ENCODE measurements at regions not wholly inside any gene's neighbourhood (a gene's known extent, or its start where the extent isn't known, plus 50 kb on each side); places are given as distances from the start of the nearest gene placed in this dataset.

DNA sequence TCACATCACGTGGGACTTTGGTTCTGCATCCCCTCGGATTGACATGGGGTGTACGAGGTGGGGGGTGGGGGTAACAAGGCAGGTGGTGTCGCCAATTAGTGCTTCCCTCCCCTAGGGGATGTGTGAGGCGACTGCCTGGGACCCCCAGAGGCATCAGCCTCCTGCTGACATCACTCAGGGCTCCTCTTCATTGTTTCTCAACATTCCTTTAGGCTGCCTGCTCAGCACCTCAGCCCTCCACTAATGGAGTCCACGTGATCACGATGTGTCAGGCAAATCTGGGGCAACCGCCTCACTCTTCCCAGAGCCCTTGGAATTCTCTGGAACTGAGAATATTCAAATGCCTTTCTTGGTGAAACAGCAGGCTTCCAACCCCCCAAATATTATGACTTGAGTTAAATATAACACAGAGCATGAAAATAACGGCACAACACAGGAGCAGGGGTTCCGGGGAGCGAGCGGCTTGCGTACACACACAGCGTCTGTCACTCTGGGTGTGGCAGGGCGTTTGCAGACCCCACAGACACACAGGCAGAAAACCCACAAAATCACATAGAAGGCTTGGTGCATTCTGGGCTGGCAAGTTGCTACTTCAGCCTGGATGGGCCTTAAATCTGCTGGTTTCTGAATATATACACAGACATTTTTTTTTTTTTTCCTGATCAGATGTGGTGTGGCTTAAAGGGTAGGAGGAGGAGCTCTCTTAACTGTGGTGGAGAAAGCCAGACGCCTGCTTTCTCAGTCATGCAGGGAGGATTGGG lies 170.1 kb upstream of the CADM1 start:
- TF ChIP-seq, protein P1, sequence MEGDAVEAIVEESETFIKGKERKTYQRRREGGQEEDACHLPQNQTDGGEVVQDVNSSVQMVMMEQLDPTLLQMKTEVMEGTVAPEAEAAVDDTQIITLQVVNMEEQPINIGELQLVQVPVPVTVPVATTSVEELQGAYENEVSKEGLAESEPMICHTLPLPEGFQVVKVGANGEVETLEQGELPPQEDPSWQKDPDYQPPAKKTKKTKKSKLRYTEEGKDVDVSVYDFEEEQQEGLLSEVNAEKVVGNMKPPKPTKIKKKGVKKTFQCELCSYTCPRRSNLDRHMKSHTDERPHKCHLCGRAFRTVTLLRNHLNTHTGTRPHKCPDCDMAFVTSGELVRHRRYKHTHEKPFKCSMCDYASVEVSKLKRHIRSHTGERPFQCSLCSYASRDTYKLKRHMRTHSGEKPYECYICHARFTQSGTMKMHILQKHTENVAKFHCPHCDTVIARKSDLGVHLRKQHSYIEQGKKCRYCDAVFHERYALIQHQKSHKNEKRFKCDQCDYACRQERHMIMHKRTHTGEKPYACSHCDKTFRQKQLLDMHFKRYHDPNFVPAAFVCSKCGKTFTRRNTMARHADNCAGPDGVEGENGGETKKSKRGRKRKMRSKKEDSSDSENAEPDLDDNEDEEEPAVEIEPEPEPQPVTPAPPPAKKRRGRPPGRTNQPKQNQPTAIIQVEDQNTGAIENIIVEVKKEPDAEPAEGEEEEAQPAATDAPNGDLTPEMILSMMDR (conservative IDR thresholded peaks at IDR 0.05; ENCODE audit: low read depth in 2 of 2), result no peak
- TF ChIP-seq POLR2AphosphoS5 (IDR thresholded peaks at IDR 0.05; ENCODE audit: low read depth) (no peak), STAT1 (IDR thresholded peaks at IDR 0.05; ENCODE audit: unreplicated experiment) (no peak), EZH2 (IDR thresholded peaks at IDR 0.05; ENCODE audit: low read depth, unreplicated experiment) (no peak), JUNB (IDR thresholded peaks at IDR 0.05; ENCODE audit: unreplicated experiment) (no peak), NANOG (IDR thresholded peaks at IDR 0.05; ENCODE audit: borderline replicate concordance) (no peak), EZH2phosphoT487 (IDR thresholded peaks at IDR 0.05; ENCODE audit: unreplicated experiment) (no peak), ETS1 (IDR thresholded peaks at IDR 0.05) (no peak), CREB1 (CRISPR knock-in tag; IDR thresholded peaks at IDR 0.05; ENCODE audit: low read depth) (no peak)
- TF ChIP-seq, protein P2, sequence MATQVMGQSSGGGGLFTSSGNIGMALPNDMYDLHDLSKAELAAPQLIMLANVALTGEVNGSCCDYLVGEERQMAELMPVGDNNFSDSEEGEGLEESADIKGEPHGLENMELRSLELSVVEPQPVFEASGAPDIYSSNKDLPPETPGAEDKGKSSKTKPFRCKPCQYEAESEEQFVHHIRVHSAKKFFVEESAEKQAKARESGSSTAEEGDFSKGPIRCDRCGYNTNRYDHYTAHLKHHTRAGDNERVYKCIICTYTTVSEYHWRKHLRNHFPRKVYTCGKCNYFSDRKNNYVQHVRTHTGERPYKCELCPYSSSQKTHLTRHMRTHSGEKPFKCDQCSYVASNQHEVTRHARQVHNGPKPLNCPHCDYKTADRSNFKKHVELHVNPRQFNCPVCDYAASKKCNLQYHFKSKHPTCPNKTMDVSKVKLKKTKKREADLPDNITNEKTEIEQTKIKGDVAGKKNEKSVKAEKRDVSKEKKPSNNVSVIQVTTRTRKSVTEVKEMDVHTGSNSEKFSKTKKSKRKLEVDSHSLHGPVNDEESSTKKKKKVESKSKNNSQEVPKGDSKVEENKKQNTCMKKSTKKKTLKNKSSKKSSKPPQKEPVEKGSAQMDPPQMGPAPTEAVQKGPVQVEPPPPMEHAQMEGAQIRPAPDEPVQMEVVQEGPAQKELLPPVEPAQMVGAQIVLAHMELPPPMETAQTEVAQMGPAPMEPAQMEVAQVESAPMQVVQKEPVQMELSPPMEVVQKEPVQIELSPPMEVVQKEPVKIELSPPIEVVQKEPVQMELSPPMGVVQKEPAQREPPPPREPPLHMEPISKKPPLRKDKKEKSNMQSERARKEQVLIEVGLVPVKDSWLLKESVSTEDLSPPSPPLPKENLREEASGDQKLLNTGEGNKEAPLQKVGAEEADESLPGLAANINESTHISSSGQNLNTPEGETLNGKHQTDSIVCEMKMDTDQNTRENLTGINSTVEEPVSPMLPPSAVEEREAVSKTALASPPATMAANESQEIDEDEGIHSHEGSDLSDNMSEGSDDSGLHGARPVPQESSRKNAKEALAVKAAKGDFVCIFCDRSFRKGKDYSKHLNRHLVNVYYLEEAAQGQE (IDR thresholded peaks at IDR 0.05; ENCODE audit: unreplicated experiment), result no peak
